GM21447 (cell line): ENCODE measurements at regions not wholly inside any gene's neighbourhood (a gene's known extent, or its start where the extent isn't known, plus 50 kb on each side); places are given as distances from the start of the nearest gene placed in this dataset.

Source experiments
- ATAC-seq: cut with Tn5 transposase; IDR thresholded peaks from one replicate; pipeline ENCODE4 v1.9.1; 2021; ENCODE audit not compliant: unreplicated experiment

DNA sequence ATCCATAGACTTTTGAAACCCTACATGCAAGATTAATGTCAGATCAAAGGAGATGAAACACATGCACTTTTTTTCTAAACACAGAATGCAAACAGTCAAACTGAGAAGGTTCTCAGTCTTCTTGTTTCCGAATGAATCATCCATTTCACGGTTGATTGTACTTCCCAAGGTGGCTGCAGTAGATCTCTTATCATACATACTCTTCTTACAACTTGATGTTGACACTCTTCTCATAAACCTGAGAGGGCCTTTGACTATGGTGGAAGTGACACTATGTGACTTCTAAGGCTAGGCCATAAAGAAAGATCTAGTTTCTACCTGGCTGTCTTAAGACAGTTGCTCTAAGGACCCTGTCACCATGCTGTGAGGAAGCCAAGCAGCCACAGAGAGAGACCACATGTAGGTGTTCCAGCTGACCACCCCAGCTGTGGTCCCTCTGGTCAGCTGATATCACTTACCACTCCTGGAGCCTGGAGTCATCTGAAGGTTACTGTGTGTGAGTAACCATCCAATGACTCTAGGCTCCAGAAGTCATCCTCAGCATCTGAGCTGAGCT, 67.2 kb upstream of the HMGA2 start:
- ATAC-seq, result peak; percentile 94

DNA sequence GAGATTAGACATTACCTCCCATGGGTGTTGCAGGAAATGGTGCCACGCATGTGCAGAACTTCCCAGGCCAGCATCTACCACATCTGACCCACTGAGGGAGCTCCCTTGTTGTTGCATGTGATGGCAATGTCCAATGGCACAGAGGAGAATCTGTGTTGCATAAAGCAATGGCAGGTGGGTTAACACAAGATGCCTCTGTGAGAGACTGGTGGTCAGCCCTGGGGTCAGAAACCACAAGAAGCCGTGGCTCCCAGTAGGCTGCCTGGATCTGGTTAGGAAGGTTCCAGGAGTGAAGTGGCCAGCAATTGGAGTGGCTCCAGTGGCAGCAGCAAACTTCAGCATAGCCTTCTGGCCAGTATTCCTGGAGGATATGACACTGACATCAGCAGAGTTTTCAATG, 65.9 kb upstream of the HMGA2 start:
- ATAC-seq, result no peak

DNA sequence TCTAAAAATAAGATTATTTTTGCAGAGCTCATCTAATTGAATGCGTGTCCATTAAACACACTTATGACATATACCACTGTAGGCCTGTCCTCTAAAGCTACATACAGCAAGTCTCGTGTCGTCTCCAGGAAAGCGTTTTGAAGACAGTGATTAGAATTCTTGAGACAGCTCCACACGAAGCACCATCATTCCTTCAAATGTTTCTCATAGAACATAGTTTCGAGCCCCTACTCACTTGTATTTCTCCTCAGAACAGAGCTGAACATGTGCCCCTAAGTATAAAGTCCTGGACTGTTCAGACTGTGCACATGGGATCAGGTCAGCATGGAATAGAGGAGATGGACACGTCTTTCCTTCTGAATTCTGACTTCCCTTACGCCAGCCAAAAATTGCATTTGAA, 64.5 kb upstream of the HMGA2 start:
- no peak for ATAC-seq

DNA sequence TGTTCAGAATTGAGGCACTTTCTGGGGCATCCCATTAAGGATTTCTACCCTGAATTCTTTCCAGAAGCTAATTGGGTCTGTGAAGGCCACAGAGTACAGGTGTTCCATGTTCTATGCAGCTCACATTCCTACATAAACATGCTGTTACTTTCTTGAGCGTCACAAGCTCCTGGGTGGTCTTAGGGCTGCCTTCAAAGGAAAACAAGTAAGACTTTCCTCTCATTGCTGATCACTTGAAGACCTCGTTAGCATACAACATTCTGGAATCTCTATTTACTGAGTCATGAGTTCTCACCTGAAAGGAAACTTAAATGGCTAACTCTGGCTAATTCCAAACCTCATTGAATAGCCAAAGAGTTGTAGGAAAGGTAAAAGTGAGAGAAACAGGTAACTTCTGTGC, 63.0 kb upstream of the HMGA2 start:
- ATAC-seq, result no peak

DNA sequence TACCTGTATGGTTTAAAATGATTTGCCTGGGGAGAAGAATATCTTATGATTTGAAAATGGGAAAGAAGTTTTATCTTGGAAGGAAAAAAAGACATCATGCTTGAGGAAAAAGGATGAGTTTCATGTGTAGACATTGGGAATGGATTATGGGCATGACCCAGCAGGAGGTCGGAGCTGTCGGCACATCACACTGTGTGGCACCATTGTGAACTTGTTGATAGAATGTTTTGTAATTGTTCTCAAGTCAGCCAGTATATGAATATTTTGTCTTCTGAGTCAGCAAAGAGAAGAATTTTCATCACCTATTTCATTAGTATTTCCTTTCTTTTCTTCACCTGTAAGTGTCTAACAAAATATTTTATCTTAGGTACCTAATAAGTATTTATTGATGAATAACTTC, 60.0 kb upstream of the HMGA2 start:
- no peak for ATAC-seq

DNA sequence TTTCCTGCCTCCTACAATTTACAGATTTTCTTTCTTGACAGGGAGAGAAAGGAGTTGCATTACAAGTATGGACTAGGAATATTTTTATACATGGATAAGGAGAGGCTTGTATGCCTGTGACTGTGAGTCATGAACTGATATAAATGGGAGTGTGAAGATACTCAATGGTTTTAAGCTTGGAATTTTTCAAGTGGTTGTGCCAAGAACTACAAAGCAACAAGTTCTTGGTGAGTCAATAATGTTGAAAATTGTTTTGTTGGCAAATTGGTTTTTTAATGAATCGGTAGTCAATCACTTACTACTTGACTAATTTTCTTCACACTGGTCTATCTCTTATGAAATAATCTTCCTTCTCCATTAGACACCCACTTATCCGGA, 58.9 kb upstream of the HMGA2 start:
- ATAC-seq, result no peak

DNA sequence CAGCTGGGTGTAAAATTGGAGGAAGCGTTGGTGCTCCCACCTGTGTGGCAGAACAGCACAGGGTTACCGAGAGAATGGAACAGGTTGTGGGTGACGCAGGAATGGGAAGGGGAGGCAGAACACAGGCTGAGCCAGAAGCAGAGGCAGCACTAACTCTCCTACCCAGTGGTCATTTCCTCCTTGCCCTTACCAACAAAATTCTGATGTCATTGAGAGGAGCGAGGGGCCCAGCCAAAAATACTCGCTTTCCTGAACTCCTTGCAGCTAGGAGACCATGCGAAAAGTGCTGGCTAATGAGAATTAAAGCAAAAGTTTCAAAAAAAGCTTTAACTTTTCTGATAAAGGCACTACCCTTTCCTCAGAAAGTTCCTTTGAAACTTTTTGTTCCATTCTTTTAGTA, 54.4 kb upstream of the HMGA2 start:
- ATAC-seq, result no peak
